ENCODE measurements at regions not wholly inside any gene's neighbourhood (a gene's known extent, or its start where the extent isn't known, plus 50 kb on each side); places are given as distances from the start of the nearest gene placed in this dataset.
"Not testable (repeated sequence)": the region's sequence is repeated elsewhere in the genome, so short reads cannot be mapped to it uniquely, and the experiment has no call there.

DNA sequence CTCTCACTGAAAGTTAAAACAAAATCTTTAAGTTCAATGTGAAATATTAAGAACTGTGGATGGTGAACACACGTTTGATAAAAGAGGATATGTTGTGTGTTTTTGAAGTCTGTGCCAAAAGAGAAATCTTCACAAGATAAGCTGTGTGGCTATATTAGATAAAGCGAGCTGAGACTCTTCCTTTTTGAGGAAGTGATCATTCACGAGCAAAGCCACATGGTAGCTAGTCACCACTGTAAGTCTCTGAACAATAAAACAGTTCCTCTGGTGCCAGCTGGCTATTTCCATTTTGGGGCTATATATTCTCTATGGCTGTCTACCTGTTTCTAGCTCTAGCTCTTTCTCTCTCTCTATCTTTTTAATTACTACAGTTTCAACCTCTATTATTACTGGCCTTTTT is 1849.2 kb upstream of the C9orf72 start:
- in situ Hi-C loops (cut with HindIII; ENCODE audit: low sequenced_read_pairs), result no loop called here

DNA sequence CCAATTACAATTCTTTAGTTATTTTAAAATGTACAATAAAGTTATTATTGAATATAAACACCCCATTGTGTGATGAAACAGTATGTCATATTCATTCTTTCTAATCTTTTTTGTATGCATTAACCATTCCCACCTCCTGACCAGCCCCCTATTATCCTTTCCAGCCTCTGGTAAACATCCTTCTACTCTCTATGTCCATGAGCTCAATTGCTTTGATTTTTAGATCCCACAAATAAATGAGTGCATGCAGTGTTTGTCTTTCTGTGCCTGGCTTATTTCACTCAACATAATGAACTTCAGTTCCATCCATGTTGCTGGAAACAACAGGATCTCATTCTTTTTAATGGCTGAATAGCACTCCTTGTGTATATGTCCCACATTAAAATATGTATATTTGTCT is 1858.9 kb upstream of the C9orf72 start:
- in situ Hi-C loops (cut with HindIII; ENCODE audit: low sequenced_read_pairs), result no loop called here

DNA sequence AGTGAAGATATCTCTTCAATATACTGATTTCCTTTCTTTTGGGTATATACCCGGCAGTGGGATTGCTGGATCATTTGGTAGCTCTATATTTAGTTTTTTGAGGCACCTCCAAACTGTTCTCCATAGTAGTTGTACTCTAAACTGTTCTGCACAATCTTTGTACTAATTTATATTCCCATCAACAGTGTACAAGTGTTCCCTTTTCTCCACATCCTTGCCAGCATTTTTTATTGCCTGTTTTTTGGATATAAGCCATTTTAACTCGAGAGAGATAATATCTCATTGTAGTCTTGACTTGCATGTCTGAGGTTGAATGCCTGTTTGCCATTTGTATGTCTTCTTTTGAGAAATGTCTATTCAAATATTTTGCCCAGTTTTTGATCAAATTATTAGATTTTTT is 1859.4 kb upstream of the C9orf72 start:
- in situ Hi-C loops (cut with HindIII; ENCODE audit: low sequenced_read_pairs), result not testable (repeated sequence)

DNA sequence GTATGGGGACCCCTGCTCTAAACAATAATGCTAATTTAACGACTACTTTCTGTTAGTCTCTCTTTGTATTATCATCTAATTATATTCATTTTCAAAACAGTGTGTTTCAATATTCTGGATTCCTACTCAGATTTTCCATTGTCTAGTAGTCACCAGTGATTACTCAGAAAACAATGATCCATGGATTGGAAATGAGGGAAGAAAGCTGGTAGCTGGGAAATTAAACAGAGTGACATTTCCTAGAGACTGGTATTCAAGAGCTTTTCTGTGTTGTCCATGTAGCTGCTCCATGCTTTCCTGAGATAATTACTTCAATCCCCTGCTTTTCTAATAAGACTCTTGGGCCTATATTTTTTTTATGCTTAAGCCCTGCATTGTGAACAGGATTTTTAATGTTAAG is 1862.1 kb upstream of the C9orf72 start:
- in situ Hi-C loops (cut with HindIII; ENCODE audit: low sequenced_read_pairs), result no loop called here

DNA sequence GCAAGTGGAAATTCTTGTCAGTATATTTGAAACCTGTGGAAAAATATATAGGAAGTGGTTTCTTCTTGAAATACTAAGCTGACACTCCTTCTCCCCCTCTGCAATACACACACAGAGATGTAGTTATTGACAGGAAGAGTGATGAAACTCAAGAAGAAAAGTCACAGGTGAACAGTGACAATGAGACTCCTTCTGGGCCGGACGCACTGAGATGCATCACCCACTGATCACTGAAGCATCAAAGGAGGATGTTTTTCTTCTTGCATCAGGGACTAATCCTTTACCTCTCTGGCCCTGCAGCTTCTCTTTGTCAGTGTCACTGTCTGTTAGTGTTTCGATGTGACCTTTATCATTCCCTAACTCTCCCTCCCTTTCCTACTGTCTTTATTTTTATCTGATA is 1864.2 kb upstream of the C9orf72 start:
- in situ Hi-C loops (cut with HindIII; ENCODE audit: low sequenced_read_pairs), result no loop called here

DNA sequence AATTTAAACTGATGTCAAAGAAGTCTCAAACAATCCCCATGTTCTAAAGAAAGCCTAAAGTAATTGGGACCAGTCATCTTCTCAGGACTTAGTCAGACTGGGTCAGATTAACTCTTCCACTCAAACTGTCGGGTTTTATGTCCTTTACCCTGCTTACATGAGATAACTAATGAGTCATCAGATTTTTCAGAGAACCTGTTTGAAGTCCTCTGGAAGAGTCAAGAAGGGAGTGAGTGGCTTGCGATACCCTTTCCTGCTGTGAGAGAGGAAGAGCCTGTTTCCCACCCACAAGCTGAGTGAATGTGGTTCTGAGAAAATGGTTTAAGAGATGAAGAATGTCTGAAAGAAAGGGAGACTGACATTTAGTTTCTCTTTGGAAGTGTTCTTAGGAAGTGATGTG is 1866.7 kb upstream of the C9orf72 start:
- in situ Hi-C loops (cut with HindIII; ENCODE audit: low sequenced_read_pairs), result no loop called here

DNA sequence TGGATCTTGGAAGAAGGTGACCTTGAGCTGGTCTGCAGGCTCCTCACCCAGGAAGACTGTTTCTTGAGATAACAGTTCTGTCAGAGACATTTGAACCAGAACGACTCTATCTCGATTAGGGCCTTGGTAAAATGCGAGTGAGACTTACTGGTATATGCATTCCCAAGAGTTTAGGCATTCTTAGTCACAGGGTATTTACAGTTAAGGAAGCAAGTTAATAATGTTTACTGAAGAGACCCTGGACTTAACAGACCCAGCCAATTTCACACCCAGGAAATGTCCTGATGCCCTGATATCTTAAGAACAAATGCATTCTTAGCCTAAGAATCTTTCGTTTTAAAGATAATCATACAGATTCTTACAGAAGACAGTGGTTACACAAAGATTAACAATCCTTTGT is 1867.2 kb upstream of the C9orf72 start:
- in situ Hi-C loops (cut with HindIII; ENCODE audit: low sequenced_read_pairs), result no loop called here

DNA sequence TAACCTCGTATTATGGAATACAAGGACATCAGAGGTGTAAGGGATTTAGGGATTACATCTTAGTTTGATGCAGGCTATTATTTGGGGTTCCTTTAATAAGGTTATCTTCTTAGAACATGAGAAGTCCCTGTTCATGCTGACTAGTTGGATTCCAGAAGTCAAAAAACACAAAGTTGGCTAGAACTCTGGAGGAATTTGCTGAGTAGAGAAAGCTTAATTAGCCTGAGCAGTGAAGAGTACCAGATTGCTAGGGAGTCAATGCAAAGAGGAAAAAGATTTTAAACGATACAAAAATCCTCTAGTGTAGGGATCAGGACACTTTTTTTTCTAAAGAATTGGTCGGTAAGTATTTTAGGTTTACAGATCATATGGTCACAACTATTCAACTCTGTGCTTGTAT is 1872.5 kb upstream of the C9orf72 start:
- in situ Hi-C loops (cut with HindIII; ENCODE audit: low sequenced_read_pairs), result no loop called here

DNA sequence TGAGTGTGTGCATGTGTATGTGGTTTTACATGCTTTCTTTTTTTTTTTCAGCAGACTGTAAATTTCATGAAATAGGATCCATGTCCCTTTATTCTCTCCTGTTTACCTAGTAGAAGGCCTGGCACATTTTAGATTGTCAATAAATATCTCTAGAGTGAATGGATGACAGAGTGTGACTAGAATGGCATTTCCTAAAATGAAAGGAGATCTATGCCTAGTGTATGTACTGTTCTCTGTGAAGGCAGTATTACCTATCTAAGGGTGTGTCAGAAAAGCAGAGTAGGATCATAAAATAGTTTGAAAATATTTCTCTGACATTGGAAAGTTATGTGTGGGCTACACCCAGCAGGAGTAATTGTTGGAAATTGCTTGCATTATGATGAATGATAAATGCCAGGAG is 1876.0 kb upstream of the C9orf72 start:
- in situ Hi-C loops (cut with HindIII; ENCODE audit: low sequenced_read_pairs), result no loop called here

DNA sequence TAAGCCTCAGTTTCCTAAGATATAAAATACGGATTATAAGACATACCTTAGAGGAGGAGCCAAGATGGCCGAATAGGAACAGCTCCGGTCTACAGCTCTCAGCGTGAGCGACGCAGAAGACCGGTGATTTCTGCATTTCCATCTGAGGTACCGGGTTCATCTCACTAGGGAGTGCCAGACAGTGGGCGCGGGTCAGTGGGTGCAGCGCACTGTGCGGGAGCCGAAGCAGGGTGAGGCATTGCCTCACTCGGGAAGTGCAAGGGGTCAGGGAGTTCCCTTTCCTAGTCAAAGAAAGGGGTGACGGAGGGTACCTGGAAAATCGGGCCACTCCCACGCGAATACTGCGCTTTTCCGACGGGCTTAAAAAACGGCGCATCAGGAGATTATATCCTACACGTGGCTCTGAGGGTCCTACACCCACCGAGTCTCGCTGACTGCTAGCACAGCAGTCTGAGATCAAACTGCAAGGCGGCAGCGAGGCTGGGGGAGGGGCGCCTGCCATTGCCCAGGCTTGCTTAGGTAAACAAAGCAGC is 1877.1 kb upstream of the C9orf72 start:
- in situ Hi-C loops (cut with HindIII; ENCODE audit: low sequenced_read_pairs), result not testable (repeated sequence)

DNA sequence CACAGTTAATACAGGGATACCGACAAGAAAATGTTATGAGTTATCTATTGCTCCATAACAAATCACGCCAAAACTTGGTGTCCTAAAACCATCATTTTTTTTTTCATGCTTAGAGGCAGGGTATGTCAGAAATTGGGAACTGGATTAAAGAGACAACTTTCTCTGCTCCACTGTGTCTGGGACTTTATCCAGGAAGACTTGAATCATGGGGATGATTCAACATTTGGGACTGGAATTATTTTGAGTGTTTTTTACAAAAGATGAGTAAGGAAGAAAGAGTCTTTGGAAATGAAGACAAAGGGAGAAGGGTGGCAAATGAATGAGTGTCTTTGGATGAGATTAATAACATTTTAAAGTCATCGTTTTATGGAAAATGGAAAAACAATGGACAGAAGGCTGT is 1883.7 kb upstream of the C9orf72 start:
- in situ Hi-C loops (cut with HindIII; ENCODE audit: low sequenced_read_pairs), result no loop called here

DNA sequence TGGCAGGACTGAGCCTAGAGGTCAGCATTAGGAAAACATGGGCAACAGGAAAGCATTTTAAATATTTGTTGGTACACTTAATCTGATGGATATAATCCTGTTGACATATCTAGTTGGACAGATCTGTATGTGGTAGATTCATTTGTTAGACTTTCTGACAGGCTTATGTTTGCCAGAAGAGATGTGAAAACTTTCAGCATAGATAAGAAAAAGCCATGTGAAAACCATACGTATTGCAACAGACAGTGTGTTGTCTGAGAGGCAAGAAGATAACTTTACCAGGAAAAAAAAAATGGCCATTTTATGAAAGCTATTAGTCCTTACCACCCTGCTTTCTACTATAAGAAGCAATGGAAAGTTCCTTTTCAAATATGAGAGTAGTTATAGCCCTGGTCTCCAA is 1902.2 kb upstream of the C9orf72 start:
- in situ Hi-C loops (cut with HindIII; ENCODE audit: low sequenced_read_pairs), result no loop called here

DNA sequence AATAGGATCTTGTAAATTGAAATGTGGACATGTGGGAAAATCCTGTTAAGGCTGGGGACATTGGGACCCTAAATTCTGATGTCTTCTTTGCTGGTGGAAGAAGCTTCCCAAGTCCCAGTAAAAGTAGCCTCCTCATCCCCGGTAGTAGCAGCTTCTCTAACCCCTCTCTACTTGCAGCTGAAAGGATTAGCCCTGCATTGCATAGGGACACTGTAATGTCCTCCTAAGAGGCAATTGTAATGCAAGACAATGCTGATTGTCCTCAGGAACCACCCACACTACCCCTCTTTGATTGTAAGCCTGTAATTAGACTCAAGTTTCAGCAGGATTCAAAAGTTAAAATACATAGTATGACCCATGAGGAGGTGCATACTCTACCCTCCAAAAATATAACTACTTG is 1938.4 kb upstream of the C9orf72 start:
- in situ Hi-C loops (cut with HindIII; ENCODE audit: low sequenced_read_pairs), result no loop called here

DNA sequence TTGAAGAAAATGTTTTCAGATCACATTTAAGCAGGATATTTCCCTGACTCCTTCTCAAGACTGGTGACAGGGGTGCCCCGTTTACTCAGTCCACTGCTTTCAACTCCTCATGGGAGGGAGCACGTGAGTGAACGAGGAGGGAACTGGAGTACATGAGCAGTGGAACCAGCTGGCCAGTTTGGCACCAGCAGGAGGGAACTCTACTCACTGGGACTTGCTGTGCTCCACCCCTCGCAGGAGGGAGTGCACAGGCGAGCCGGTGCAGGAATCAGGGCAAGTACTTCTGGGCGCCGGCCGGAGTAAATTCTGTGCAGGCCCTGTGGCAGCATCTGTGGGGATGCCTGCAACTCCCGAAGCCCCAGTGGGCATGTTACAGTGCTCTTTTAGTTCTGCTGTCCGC is 1941.1 kb upstream of the C9orf72 start:
- in situ Hi-C loops (cut with HindIII; ENCODE audit: low sequenced_read_pairs), result no loop called here

DNA sequence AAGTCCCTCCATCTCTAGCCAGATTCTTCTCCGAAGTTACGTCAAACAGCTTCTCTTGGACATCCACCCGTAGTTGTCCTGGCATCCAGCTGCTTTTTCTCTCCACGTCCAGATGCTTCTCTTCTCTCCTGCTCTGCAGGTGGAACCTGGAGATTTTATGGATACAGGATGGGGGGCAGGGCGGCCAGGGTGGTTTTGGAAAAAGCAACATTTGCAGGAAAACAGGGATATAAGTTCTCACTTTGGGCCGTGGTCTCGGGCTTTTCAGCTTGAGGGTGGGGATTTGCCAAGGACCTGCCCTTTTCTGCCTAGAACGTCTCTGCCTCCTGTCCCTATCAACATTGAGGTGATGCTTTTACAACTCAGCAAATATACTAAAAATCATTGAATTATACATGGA is 1941.6 kb upstream of the C9orf72 start:
- in situ Hi-C loops (cut with HindIII; ENCODE audit: low sequenced_read_pairs), result no loop called here

DNA sequence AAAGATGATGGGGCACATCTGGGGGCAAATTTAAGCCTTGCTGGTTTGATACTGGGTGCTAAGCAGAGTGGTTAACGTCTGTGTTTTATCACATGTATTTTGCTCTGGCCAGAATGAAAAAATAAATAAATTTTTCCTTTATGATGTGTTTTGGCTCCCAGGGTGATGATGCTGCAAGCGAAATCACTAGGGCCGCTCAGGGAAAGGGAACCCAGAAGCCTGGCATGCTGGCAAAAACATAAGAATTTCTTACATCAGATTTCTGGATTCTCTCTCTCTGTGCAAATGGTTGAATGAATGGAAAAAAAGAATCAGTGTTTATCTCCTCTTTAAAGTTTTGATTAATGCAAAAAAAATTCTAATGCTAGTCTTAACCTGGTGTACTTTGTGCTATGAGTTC is 1975.2 kb upstream of the C9orf72 start:
- in situ Hi-C loops (cut with HindIII; ENCODE audit: low sequenced_read_pairs), result no loop called here

DNA sequence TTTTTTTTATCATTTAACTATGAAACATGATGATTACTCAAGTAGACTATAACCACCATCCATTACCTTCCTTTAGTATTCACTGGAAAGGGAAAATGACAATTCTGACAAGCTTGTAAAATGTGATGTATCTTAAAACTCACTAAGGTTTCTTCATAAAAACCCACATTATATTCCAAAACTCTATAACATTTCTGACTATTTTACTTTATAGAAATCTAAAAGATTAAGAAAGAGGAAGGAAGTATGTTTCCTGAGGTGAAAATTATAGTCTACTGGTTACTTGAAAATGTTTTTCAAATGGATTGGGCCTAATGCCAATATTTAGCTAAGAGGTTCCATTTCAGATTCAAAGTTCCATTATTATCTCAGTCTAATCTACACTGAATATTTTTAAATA is 1982.2 kb upstream of the C9orf72 start:
- in situ Hi-C loops (cut with HindIII; ENCODE audit: low sequenced_read_pairs), result no loop called here

DNA sequence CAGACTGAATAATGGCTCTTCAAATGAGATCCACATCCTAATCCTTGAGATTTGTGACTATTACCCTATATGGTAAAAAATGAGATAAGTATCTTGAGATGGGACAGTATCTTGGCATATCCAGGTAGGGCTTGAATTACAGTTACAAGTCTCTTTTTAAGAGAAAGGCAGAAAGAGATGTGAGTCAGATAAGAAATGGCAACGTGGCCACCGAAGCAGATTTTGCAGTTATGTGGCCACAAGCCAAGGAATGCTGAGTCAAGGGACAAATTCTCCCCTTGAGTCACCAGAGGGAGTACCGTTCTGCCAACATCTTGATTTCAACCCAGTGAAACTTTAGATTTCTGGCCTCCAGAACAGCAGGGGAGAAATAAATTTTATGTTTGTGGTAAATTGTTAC is 1983.0 kb upstream of the C9orf72 start:
- in situ Hi-C loops (cut with HindIII; ENCODE audit: low sequenced_read_pairs), result no loop called here

DNA sequence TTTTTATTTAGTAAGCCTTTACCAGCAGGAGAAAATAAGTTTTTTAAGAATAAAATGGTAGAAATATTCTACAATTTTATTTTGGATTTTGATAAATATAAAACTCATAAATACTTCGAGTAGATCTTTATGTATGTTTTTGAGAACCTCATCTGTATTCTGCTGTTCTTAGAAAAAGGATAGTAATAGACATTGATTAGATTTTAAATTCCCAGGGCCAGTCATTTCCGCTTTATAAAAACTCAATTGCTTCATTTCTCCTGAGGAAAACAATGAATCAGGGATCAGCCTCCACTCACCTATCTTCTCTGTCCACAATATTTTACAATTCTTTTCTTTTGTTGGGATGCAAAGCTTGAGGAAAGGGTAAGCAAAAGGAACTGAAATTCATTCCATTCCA is 1983.5 kb upstream of the C9orf72 start:
- in situ Hi-C loops (cut with HindIII; ENCODE audit: low sequenced_read_pairs), result no loop called here

DNA sequence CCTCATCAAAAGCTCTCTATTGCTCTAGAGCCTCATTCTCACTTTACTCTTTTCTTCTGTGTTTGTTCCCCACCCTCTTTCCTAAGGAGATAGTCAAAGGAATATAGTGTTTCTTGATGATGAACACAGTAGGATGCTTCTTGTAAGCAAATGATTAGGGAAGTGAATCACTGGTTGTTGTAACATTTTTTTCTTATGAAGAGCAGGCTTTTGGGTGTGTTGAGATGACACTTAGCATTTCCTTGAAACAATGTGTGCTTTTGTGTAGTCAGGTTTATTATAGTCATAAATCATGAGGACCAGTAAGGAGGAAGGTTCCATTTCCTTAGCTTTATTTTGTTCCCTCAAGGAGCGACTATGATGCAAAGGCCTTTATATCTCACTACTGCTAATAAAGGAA is 1991.3 kb upstream of the C9orf72 start:
- in situ Hi-C loops (cut with HindIII; ENCODE audit: low sequenced_read_pairs), result no loop called here

DNA sequence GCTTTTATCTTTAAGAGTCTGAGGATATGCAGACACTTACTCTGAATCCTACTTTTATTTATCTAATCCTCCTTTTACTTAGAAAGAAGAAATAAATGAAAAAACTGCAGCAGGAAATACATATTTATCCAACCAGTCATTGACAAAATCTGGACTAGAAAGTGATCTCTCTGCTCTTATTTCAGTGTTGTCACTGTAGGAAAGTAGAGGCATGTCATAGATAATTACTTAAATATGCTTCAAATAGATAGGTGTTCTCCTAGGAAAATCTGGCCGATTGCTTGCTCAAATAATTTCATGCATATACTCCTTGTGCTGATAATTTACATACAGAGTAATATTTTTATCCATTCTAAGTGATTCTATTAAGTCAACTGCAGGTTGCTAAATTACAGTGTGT is 2001.9 kb upstream of the C9orf72 start:
- in situ Hi-C loops (cut with HindIII; ENCODE audit: low sequenced_read_pairs), result no loop called here

DNA sequence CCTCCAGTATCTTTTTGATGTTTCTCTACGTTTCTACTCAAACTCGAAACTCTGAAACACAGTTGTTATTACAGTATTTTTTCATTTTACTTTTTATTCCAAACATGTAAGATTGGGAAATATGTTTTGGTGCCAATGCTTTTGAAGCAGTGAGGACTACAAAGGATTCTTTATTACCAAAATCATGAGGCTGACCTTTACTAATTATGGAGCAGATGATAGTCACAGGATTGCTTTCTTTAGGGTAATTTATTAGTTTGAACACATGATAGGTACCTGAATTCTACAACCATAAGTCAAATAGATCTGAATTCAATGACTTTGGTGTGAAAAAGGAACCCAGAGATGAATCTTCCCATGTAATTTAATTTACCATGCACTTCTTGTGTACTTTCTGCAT is 2015.1 kb upstream of the C9orf72 start:
- in situ Hi-C loops (cut with HindIII; ENCODE audit: low sequenced_read_pairs), result no loop called here

DNA sequence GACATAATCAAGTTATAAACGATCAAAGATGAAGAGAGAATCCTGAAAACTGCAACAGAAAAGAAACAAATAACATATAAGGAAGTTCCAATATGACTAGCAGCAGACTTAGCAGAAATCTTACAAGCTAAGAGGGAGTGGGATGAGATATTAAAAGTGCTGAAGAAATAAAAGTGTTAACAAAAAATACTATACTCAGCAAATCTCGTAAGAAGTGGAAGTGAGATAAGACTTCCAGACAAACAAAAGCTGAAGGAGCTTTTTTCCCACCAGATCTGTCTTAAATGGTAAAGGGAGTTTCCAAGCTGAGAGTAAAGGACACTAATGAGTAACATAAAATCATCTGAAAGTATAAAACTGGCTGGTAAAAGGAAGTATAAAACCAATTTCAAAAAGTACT is 2036.0 kb upstream of the C9orf72 start:
- in situ Hi-C loops (cut with HindIII; ENCODE audit: low sequenced_read_pairs), result no loop called here

DNA sequence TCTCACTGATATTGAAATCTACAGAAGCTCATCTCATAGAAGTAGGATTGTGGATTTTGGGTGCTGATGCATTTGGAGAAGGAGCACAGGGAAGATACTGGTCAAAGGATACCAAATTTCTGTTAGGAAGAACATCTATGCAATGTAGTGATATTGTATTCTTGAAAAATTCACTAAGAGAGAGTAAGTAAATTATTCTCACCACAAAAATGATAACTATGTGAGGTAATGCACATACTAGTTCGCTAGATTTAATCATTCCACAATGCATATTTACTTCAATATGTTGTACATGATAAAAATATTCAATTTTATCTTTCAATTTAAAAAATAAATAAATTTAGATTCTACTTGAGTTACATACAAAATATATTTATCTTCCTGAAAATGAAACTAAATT is 2040.5 kb upstream of the C9orf72 start:
- in situ Hi-C loops (cut with HindIII; ENCODE audit: low sequenced_read_pairs), result no loop called here

Data from DLD1 (cell line).